GM21529 (cell line): ENCODE measurements at regions not wholly inside any gene's neighbourhood (a gene's known extent, or its start where the extent isn't known, plus 50 kb on each side); places are given as distances from the start of the nearest gene placed in this dataset.

Experiments
- ATAC-seq: cut with Tn5 transposase; IDR thresholded peaks from one replicate; pipeline ENCODE4 v1.9.1; 2021; ENCODE audit not compliant: unreplicated experiment

- no peak for ATAC-seq
Measured at GRCh38 chr4:32184186-32184585, 1464.0 kb downstream of the PCDH7 start.

- ATAC-seq = no peak
Measured at GRCh38 chr4:32189130-32189529, 1469.0 kb downstream of the PCDH7 start.

DNA sequence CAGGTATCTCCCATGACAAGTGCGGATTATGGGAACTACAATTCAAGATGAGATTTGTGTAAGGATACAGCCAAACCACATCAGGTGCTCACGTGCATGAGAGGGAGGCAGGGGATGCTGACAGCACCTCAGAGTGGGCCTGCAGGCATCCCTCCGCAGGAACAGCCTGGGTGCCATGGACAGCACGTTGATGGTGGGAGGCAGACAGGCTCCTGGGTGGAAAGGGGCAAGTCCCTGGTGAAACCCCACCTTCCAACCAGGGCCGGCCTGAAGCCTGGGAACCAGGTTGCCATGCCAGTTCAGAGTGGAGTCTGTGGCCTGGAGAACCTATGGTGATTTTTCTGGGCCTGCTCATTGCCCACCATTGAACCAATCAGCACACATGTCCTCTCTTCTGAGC is 1469.6 kb downstream of the PCDH7 start:
- no peak for ATAC-seq

GRCh38 chr4:32191961-32192360 is 1471.8 kb downstream of the PCDH7 start:
- no peak for ATAC-seq

GRCh38 chr4:32192363-32192762 is 1472.2 kb downstream of the PCDH7 start:
- ATAC-seq = no peak

DNA sequence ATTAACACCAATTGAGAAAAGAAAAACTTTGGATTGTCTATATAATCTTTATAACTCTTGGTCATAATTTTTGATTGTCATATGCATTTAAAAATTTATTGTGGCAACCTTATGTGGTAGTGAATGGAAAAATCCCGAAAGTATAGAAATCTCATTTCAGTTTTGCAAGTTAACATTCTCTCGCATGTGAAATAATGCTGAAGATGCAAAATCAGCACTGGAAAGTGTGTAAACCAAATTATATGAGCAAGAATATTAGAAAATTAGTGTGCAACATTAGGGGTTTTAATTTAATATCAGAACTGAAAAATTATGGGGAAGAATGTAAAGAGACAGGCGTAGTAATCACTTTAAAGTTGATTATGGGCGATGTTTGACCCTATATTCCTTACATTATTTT is 1472.8 kb downstream of the PCDH7 start:
- no peak for ATAC-seq

DNA sequence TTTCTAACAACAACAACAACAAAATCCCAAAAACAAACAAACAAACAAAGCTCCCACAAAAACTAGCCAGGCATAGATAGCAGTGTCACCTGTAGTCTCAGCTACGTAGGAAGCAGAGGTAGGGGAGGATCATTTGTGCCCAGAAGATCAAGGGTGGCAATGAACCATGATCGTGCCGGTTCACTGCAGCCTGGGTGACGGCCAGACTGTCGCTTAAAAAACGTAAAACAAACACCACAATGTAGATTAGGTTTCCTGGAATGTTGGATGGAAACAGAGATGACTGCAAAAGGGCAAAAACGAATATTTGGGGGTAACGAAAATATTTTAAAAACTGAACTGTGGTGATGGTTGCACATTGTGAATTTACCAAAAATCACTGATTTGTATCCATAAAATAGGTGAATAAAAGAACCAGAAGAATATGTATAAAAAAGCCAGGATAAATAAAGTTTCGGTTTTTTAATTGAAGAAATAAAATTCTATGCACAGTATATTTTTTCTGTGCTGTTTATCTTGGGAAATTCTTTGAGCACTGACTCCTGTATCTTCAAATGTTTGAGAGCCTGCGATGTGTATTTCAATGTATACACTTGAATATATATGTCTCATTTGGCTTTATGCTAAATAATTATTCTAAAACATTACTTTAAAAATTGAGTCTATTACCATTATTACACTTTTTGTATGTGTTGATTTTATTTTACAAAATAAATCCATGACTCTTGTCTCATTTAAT is 1477.0 kb downstream of the PCDH7 start:
- ATAC-seq = no peak

- ATAC-seq = no peak
Measured at GRCh38 chr4:32199639-32200038, 1479.5 kb downstream of the PCDH7 start.

GRCh38 chr4:32203340-32203739 is 1483.2 kb downstream of the PCDH7 start:
- ATAC-seq = no peak

DNA sequence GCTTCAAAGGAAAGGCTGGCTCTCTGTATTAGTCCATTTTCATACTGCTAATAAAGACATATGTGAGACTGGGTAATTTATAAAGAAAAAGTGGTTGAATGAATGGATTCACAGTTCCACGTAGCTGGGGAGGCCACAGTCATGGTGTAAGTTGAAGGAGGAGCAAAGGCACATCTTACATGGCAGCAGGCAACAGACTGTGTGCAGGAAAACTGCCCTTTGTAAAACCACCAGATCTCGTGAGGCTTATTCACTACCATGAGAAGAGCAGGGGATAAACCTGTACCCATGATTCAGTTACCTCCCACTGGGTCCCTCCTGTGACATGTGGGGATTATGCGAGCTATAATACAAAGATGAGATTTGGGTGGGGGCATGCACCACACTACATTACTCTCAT is 1486.6 kb downstream of the PCDH7 start:
- no peak for ATAC-seq

- no peak for ATAC-seq
Measured at GRCh38 chr4:32207456-32207855, 1487.3 kb downstream of the PCDH7 start.

DNA sequence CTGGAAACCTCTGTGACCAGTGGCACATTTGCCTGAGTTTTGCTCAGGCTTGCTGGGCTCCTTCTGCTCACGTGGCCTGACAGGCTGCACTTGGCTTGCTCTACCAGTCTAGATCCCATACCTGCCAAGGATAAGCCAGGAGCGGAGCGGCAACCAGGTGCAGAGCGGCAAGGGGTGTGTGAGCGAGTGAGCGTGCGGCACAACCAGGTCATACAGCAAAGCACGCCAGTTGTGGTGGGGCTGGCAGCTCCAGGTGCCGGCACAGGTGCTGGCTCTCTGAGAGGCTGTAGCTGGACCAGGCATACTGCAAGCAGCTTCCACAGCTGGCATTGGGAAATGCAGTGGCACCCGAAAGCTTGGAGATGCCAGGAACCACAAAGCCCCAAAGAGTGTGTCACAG is 1495.1 kb downstream of the PCDH7 start:
- ATAC-seq = no peak

GRCh38 chr4:32216502-32216901 is 1496.3 kb downstream of the PCDH7 start:
- no peak for ATAC-seq

- no peak for ATAC-seq
Measured at GRCh38 chr4:32219306-32220075, 1499.3 kb downstream of the PCDH7 start.

GRCh38 chr4:32226204-32226603 is 1506.0 kb downstream of the PCDH7 start:
- no peak for ATAC-seq

- ATAC-seq = no peak
Measured at GRCh38 chr4:32226733-32227132, 1506.6 kb downstream of the PCDH7 start.

GRCh38 chr4:32243926-32244325 is 1523.8 kb downstream of the PCDH7 start:
- no peak for ATAC-seq

GRCh38 chr4:32249040-32249439 is 1528.9 kb downstream of the PCDH7 start:
- no peak for ATAC-seq

DNA sequence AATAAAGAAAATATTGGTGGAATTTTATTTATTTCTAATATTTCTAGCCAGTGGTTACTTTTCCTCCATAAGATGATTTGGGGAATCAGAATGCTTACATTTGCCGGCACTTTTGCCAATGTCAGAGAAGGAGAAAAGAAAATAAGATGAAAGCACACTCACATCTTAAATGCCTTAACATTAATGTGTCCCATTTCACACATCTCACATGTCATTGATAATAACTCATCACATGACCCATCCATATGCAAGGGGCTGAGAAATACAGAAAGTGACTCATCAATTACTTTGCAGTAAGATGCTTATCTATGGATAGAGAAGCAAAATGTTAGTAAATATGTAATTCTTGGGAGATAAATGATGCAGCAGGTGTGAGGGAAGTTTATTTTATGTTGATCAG is 1531.0 kb downstream of the PCDH7 start:
- ATAC-seq = no peak

- no peak for ATAC-seq
Measured at GRCh38 chr4:32251926-32252325, 1531.8 kb downstream of the PCDH7 start.

- ATAC-seq = no peak
Measured at GRCh38 chr4:32254216-32254615, 1534.0 kb downstream of the PCDH7 start.

DNA sequence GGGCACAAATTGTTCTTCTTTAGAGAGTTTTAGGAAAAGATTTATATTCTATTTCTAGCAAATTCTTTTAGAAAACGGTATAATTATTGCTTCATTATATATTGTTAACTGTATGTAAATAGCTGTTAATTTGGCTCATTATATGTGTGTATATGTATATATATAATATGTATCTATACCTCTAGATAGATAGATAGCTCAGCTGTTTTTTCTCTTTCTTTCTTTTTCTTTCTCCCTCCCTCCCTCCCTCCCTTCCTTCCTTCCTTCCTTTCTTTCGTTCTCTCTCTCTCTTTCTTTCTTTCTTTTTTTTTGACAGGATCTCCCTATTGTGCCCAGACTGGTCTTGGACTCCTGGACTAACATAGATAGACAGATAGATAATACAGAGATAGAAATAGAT is 1538.8 kb downstream of the PCDH7 start:
- no peak for ATAC-seq

GRCh38 chr4:32261196-32261595 is 1541.0 kb downstream of the PCDH7 start:
- no peak for ATAC-seq
